A549 (cell line): ENCODE measurements at regions not wholly inside any gene's neighbourhood (a gene's known extent, or its start where the extent isn't known, plus 50 kb on each side); places are given as distances from the start of the nearest gene placed in this dataset.

Experiments used
- CTCF ChIP-seq: fragments of >200 bp; sonication (Bioruptor Twin); formaldehyde crosslinking; IDR thresholded peaks from 3 replicates; pipeline ENCODE4 v1.5.1; 2016
- EP300 ChIP-seq, 2 experiments: fragments of >200 bp; sonication (Bioruptor Twin); formaldehyde crosslinking; IDR thresholded peaks; 2 replicates in 1 of 2; 3 replicates in 1 of 2; pipeline ENCODE4 v1.6.1; 2016 to 2017
- HOXA7 ChIP-seq: fragments of 250-450 bp; sonication (Bioruptor Pico); IDR thresholded peaks from 2 replicates; pipeline ENCODE4 v1.5.0; 2020; ENCODE audit warnings: mild to moderate bottlenecking, moderate library complexity
- JUN ChIP-seq, 2 experiments: fragments of >200 bp; sonication (Bioruptor Twin); formaldehyde crosslinking; IDR thresholded peaks; 2 replicates in 1 of 2; 3 replicates in 1 of 2; pipeline ENCODE4 v1.6.1; 2016 to 2017
- NR3C1 ChIP-seq: fragments of >200 bp; sonication (Bioruptor Twin); formaldehyde crosslinking; IDR thresholded peaks from 3 replicates; pipeline ENCODE4 v1.6.1; 2017
- POLR2A ChIP-seq: IDR thresholded peaks from 2 replicates; pipeline ENCODE4 v1.6.1; 2012; ENCODE audit warnings: mild to moderate bottlenecking, low read length
- POLR2AphosphoS2 ChIP-seq: conservative IDR thresholded peaks from 2 replicates; pipeline ENCODE4 v1.6.1; 2012; ENCODE audit warnings: low read length, improper control_type of control experiment, inconsistent platforms
- REST ChIP-seq: fragments of 200-600 bp; sonication (generic); IDR thresholded peaks from 2 replicates; pipeline ENCODE4 v1.6.1; 2016; ENCODE audit warnings: antibody characterized with exemption, mild to moderate bottlenecking, moderate library complexity
- TP53 ChIP-seq: fragments of 250-450 bp; sonication (Bioruptor Pico); IDR thresholded peaks from 2 replicates; pipeline ENCODE4 v1.5.0; 2021; ENCODE audit warnings: mild to moderate bottlenecking, moderate library complexity

- TF ChIP-seq POLR2A = no peak
- TF ChIP-seq CTCF = no peak
- no peak for TF ChIP-seq JUN (IDR thresholded peaks at IDR 0.05)
- no peak for TF ChIP-seq HOXA7 (CRISPR knock-in tag)
- TF ChIP-seq REST = no peak
- TF ChIP-seq EP300 (IDR thresholded peaks at IDR 0.05) = no peak
- no peak for TF ChIP-seq NR3C1
- TF ChIP-seq TP53 = no peak
- no peak for TF ChIP-seq POLR2AphosphoS2
Observed at GRCh38 chr13:104466016-104466415, 1399.8 kb upstream of the SLC10A2 start.
